ENCODE measurements at regions not wholly inside any gene's neighbourhood (a gene's known extent, or its start where the extent isn't known, plus 50 kb on each side); places are given as distances from the start of the nearest gene placed in this dataset.

DNA sequence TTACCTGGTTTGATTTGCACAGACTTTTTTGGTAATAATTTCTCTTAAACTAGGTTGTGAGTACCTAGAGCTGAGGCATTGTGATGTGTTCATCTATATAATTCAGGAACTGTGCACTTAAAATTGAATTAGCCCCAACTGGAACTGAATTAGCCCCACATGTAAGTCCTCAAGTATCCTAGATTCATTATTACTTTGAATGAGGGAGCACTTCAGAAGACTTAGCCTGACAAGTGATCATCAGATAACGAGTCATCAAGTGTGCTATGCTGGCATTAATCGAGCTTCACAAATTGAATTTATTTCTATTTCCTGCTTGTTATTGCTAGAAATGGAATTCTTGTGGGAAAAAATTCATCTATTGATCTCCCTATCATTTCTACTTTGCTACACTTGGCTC, 323.4 kb upstream of the SEMA3D start:
- no peaks in the 10 kb centered on the region for H3K36me3 ChIP-seq
- H3K9me3 ChIP-seq (ENCODE audit: severe bottlenecking), result no peaks in the 10 kb centered on the region
- no peak for DNase-seq
- no peak overlapping the region for H3K27ac ChIP-seq
- H3K4me3 ChIP-seq (ENCODE audit: low read depth, low read length), result no peak overlapping the region
- TF ChIP-seq, protein P1, sequence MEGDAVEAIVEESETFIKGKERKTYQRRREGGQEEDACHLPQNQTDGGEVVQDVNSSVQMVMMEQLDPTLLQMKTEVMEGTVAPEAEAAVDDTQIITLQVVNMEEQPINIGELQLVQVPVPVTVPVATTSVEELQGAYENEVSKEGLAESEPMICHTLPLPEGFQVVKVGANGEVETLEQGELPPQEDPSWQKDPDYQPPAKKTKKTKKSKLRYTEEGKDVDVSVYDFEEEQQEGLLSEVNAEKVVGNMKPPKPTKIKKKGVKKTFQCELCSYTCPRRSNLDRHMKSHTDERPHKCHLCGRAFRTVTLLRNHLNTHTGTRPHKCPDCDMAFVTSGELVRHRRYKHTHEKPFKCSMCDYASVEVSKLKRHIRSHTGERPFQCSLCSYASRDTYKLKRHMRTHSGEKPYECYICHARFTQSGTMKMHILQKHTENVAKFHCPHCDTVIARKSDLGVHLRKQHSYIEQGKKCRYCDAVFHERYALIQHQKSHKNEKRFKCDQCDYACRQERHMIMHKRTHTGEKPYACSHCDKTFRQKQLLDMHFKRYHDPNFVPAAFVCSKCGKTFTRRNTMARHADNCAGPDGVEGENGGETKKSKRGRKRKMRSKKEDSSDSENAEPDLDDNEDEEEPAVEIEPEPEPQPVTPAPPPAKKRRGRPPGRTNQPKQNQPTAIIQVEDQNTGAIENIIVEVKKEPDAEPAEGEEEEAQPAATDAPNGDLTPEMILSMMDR (IDR thresholded peaks at IDR 0.05; ENCODE audit: low read depth, low read length), result no peak
- H3K27me3 ChIP-seq (ENCODE audit: insufficient read depth, low read depth, severe bottlenecking), result no peaks in the 10 kb centered on the region

DNA sequence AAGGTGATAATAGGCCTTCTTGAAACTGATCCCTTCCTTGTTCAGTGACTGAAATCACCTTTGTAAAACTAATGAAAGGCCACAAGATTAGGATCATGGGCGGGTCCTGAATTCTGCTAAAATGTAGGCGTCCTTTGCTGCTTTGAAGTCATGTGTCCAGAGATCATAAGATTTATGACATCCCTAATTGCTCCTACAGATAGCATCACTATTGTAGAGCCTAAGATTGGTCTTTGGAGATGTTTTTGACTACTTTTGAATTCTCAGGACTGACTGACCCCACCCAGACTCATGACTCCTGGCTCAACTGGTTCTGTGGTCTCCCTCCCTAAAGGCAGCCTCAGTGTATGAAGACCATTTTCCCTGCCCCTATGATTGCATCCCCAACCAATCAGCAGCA, 322.6 kb upstream of the SEMA3D start:
- TF ChIP-seq, protein P1 (IDR thresholded peaks at IDR 0.05; ENCODE audit: low read depth, low read length), result no peak
- DNase-seq, result no peak
- no peak overlapping the region for H3K4me3 ChIP-seq (ENCODE audit: low read depth, low read length)
- H3K27ac ChIP-seq, result no peak overlapping the region
- H3K27me3 ChIP-seq (ENCODE audit: insufficient read depth, low read depth, severe bottlenecking), result no peaks in the 10 kb centered on the region
- H3K9me3 ChIP-seq (ENCODE audit: severe bottlenecking), result no peaks in the 10 kb centered on the region
- H3K36me3 ChIP-seq, result no peaks in the 10 kb centered on the region

DNA sequence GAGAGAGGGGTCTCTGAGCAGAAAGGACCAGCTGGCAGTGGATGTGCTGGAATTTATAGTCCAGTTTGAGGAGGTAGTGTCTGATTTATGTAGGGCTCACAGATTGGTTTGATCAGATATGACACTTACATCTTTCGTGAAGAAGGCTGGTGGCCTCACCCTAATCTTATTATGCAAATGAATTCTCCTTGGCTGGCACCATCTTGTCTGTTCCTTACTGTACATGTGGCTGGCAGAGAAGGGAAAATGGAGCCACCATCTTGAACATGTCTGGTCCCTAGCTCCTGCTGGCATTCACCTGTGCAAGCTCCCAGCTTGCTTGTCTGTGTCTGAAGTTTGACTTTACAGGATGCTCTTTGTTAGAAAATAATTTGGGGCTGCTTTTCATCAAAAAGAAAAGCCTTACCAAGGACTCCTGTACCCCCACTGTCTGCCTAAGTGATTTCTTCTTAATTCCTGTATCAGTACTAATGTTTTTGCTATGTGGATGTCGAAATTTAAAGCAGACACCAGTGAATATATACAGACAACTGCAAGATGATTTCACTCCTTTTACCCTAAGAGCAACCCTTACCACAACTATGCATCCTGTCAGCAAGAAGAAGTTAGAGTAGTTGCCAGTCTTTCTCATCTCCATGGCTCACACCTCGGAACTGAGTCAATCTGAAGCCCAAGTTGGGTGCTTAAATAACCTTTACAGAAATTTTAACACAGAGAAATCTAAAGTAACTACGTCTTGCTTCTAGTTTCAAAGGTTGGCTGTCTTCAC, 322.0 kb upstream of the SEMA3D start:
- H3K27ac ChIP-seq, result no peak overlapping the region
- no peak overlapping the region for H3K4me3 ChIP-seq (ENCODE audit: low read depth, low read length)
- no peak for DNase-seq
- no peaks in the 10 kb centered on the region for H3K9me3 ChIP-seq (ENCODE audit: severe bottlenecking)
- TF ChIP-seq, protein P1 (IDR thresholded peaks at IDR 0.05; ENCODE audit: low read depth, low read length), result no peak
- no peaks in the 10 kb centered on the region for H3K36me3 ChIP-seq
- no peaks in the 10 kb centered on the region for H3K27me3 ChIP-seq (ENCODE audit: insufficient read depth, low read depth, severe bottlenecking)

DNA sequence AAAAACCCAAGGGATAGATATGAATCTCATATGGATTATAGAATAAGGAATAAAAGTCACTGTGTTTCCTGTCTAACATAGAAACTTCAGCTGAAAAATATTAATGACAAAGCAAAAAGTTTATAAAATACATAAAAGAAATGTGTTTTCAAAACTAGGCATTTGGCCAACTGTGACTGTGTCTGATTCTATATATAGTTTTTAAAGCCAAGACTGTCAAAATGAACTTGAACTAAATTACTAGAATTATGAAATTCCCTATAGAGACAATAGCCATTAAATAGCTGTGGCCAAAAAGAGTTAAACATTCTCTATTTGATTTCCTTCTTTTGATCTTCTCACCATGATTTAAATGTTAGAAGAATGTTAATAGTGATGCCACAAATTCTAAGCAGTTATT, 311.2 kb upstream of the SEMA3D start:
- TF ChIP-seq, protein P1 (IDR thresholded peaks at IDR 0.05; ENCODE audit: low read depth, low read length), result no peak
- no peak overlapping the region for H3K27ac ChIP-seq
- H3K36me3 ChIP-seq, result no peaks in the 10 kb centered on the region
- H3K9me3 ChIP-seq (ENCODE audit: severe bottlenecking), result no peaks in the 10 kb centered on the region
- no peak overlapping the region for H3K4me3 ChIP-seq (ENCODE audit: low read depth, low read length)
- DNase-seq, result no peak
- no peaks in the 10 kb centered on the region for H3K27me3 ChIP-seq (ENCODE audit: insufficient read depth, low read depth, severe bottlenecking)

DNA sequence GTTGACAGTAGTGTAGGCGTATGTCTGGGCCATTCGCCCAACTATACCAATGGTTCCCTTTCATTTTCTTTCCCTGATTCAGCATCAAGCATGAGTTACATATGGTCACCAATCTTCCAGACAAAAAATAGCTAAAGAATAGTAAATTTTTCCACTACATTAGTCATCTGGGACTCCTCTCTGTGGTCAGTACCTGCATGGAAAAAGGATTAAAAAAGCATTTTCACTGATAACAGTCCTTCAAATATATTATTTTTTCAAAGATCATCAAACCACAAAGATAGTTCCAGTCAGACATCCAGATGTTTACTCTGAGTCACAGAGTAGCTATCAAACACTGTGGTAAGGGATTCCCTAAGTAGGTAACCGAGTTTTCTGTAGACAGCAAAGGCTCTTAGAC, 302.6 kb upstream of the SEMA3D start:
- no peak for DNase-seq

More for the DNA sequence above, 302.6 kb upstream of the SEMA3D start:
- Histone ChIP-seq H3K4me3 (ENCODE audit: low read depth, low read length) (no peak overlapping the region), H3K27me3 (ENCODE audit: insufficient read depth, low read depth, severe bottlenecking) (no peaks in the 10 kb centered on the region), H3K27ac (no peak overlapping the region), H3K36me3 (no peaks in the 10 kb centered on the region), H3K9me3 (ENCODE audit: severe bottlenecking) (no peaks in the 10 kb centered on the region)
- TF ChIP-seq, protein P1 (IDR thresholded peaks at IDR 0.05; ENCODE audit: low read depth, low read length), result no peak
